Thyroid gland (tissue), 4 donors: ENCODE measurements at regions not wholly inside any gene's neighbourhood (a gene's known extent, or its start where the extent isn't known, plus 50 kb on each side); places are given as distances from the start of the nearest gene placed in this dataset.

Source experiments
- POLR2A ChIP-seq, 2 donors: fragments of 450-650 bp; IDR thresholded peaks; one replicate each; pipeline ENCODE4 v1.6.1; 2017; ENCODE audit warnings: antibody characterized with exemption in 2 of 2, mild to moderate bottlenecking in 2 of 2, moderate library complexity in 1 of 2
- TF ChIP-seq, protein P1 (sequence below), 6 experiments: fragments of 200-600 bp in 3 of 6; fragments of 450-650 bp in 3 of 6; sonication (generic) in 3 of 6; IDR thresholded peaks; one replicate each; pipeline ENCODE4 v1.5.1; 2016 to 2019; ENCODE audit warnings: antibody characterized with exemption in 6 of 6, mild to moderate bottlenecking in 2 of 6, inconsistent platforms in 1 of 6, moderate library complexity in 1 of 6

DNA sequence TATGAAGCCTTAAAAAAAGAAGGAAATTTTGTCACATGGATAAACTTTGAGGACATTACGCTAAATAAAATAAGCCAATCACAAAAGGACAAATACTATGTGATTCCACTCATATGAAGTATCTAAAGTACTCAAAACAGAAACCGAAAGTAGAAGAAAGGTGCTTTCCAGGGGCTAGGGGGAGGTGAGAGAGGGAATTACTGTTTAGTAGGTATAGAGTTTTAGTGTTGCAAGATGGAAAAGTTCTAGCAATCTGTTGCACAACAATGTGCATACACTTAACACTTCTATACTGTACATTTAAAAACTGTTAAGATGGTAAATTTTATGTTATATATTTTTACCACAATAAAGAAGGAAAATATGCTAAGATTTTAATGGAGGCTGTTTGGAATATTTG is 83.0 kb downstream of the POLR1D start:
- TF ChIP-seq, protein P1, sequence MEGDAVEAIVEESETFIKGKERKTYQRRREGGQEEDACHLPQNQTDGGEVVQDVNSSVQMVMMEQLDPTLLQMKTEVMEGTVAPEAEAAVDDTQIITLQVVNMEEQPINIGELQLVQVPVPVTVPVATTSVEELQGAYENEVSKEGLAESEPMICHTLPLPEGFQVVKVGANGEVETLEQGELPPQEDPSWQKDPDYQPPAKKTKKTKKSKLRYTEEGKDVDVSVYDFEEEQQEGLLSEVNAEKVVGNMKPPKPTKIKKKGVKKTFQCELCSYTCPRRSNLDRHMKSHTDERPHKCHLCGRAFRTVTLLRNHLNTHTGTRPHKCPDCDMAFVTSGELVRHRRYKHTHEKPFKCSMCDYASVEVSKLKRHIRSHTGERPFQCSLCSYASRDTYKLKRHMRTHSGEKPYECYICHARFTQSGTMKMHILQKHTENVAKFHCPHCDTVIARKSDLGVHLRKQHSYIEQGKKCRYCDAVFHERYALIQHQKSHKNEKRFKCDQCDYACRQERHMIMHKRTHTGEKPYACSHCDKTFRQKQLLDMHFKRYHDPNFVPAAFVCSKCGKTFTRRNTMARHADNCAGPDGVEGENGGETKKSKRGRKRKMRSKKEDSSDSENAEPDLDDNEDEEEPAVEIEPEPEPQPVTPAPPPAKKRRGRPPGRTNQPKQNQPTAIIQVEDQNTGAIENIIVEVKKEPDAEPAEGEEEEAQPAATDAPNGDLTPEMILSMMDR (IDR thresholded peaks at IDR 0.05), result no peak
- TF ChIP-seq POLR2A (IDR thresholded peaks at IDR 0.05), result no peak
